ENCODE measurements at regions not wholly inside any gene's neighbourhood (a gene's known extent, or its start where the extent isn't known, plus 50 kb on each side); places are given as distances from the start of the nearest gene placed in this dataset.

- TF ChIP-seq CTCF (IDR thresholded peaks at IDR 0.05) (no peak), EZH2 (IDR thresholded peaks at IDR 0.05; ENCODE audit: borderline replicate concordance, insufficient read depth, low read depth, low read length, poor library complexity, severe bottlenecking) (no peak)
Measured at GRCh38 chr5:121299153-121299552, 552.5 kb upstream of the FTMT start.

Measured in B cell (primary cell).